NCI-H2029 treated with DMSO at 0.1 percent for 48 hours (cell line): ENCODE measurements at regions not wholly inside any gene's neighbourhood (a gene's known extent, or its start where the extent isn't known, plus 50 kb on each side); places are given as distances from the start of the nearest gene placed in this dataset.

Source experiments
- DNase-seq: peaks from one replicate; lab custom pipeline; 2025; lab: John Stamatoyannopoulos, UW

DNA sequence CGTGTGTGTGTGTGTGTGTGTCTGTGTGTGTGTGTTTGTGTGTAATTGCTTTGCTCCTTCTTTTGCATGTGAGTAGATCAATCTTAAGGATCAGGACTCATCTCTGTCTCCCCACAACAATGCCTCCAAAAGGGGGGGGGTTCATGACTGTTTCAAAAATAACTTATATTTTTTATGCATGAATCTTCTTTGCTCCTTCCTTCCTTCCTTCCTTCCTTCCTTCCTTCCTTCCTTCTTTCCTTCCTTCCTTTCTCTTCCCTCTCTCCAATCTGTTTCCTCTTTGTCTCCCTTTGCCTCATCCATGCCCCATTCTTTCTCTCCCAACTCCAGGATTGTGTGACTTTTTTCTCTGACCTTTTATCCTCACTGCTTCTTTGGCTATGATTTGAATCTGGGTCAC is 126.4 kb upstream of the OSMR start:
- no peak for DNase-seq

- no peak for DNase-seq
Measured at GRCh38 chr5:38719916-38720315, 125.9 kb upstream of the OSMR start.

DNA sequence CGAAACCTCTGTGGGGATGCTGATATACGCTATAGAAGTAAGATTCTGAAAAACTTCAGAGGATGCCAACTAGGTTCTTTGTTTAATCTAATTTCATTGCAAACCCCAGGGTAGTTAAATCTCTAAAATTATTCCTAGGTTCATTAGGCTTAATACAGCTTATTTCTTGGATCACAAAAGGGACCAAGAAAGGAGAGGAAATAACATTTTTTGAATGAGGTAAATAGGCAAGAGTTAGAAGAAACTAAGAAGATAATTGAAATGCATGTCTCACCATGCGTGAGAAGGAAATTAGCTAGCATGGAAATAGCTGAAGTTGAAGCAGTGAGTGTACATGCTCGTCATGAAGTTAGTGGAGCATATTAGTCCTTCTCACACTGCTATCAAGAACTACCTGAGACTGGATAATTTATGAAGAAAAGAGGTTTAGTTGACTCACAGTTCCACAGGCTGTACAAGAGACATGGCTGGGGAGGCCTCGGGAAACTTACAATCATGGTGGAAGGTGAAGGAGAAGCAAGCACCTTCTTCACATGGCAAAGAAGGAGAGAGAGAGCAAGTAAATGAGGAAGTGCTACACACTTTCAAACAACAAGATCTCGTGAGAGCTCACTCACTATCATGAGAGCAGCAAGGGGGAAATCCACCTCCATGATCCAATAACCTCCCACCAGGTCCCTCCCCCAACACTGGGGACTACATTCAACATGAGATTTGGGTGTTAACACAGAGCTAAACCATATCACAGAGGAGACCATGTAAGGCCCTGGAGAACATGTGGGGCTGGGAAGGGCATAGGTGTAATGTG is 125.1 kb upstream of the OSMR start:
- DNase-seq, result no peak

- DNase-seq, result no peak
Measured at GRCh38 chr5:38722918-38723317, 122.9 kb upstream of the OSMR start.

- no peak for DNase-seq
Measured at GRCh38 chr5:38723426-38723825, 122.4 kb upstream of the OSMR start.

GRCh38 chr5:38724301-38725030 is 121.3 kb upstream of the OSMR start:
- DNase-seq, result no peak

GRCh38 chr5:38725371-38725865 is 120.4 kb upstream of the OSMR start:
- DNase-seq, result no peak

DNA sequence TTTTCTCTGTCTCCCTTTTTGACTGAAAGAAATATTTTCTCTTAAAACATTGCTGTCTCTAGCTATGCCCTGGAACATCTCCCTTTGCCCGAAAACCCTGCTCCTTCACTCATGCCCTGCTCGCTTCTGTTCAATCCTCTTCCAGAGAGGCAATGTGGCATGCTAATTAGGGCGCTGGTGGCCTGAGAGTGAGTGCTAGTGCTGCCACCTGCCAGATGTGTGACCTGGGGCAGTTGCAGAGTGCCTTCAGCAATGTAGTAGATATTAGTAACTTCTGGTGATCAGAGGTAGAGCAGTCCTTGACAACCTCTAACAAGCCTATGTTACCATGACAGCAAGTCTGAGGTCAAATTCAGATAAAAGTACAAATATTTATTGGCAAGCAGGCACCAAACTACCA is 119.5 kb upstream of the OSMR start:
- no peak for DNase-seq

GRCh38 chr5:38728029-38728428 is 117.8 kb upstream of the OSMR start:
- no peak for DNase-seq

DNA sequence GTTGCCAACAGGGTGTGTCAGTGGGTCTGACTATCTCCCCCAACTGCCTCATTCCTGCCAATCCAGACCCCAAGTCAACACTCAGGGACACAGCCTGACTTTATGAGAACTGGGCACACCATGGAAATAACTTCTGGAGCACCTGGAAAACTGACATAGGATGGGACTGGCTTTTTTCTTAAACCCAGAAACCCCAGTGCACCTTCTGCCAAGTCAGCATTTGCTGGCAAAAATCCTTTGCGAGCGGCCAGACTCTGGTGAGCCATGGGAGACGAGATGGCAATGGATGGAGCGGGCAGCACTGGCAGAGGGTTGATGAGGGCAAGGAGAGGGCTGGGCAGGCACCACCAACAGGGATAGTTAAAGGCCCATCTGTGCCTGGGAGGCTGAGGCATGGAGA is 114.4 kb upstream of the OSMR start:
- DNase-seq, result no peak

DNA sequence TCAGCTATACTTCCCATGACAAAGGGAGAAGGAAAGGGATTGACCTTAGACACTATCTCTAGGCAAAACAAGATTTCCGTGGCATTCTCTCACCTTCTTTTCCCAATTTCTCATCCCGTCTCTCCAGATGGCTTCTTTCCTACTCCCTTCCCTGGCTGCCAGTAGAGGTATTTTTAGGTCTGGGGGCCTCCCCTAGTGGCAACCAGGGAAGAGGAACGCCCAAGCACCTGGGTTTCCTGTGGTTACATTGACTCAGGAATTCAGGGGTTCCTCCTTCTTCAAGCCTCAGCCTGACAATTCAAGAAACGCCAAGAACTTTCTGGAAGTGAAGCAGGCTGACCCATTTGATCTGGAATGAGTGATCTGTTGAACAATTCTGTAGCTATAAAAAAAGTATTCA is 111.5 kb upstream of the OSMR start:
- DNase-seq, result no peak

GRCh38 chr5:38736089-38736488 is 109.7 kb upstream of the OSMR start:
- no peak for DNase-seq

GRCh38 chr5:38737976-38738375 is 107.8 kb upstream of the OSMR start:
- DNase-seq, result no peak

- peak; percentile 44 for DNase-seq
Measured at GRCh38 chr5:38739011-38739704, 106.7 kb upstream of the OSMR start.

DNA sequence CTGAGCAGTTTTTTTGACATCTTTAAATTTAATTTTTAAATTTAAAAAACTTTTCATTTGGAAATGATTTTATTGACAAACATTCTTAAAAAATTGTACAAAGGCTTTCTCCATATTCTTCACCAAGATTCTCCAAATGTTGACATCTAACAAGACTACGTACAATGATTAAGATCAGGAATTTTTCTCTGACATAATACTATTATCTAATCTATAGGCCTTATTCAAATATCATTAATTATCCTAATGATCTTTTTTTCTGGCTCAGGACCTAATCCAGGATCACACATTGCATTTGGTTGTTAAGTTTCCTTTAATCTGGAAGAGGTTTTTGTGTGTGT is 106.1 kb upstream of the OSMR start:
- no peak for DNase-seq

GRCh38 chr5:38742821-38743220 is 103.0 kb upstream of the OSMR start:
- no peak for DNase-seq

GRCh38 chr5:38743562-38743961 is 102.2 kb upstream of the OSMR start:
- no peak for DNase-seq

GRCh38 chr5:38745836-38746732 is 99.7 kb upstream of the OSMR start:
- no peak for DNase-seq

GRCh38 chr5:38749861-38750260 is 96.0 kb upstream of the OSMR start:
- DNase-seq, result no peak

DNA sequence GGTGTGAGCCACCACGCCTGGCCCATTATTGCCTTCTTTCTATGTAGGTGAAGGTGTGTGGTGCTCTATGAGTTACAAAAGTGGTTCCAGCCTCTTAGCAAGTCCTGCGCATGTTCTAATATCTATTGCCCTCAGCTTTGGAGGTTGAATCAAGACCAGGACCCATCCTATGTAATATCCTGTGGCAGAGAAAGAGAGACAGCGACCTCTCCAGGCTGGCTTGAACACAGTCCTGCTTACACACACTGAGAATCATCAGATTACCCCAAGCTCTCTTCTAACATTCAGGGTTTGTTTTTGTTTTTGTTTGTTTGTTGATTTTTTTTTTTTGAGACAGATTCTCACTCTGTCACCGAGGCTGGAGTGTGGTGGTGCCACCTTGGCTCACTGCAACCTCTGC is 94.7 kb upstream of the OSMR start:
- DNase-seq, result no peak

GRCh38 chr5:38752012-38752536 is 93.7 kb upstream of the OSMR start:
- DNase-seq, result no peak

DNA sequence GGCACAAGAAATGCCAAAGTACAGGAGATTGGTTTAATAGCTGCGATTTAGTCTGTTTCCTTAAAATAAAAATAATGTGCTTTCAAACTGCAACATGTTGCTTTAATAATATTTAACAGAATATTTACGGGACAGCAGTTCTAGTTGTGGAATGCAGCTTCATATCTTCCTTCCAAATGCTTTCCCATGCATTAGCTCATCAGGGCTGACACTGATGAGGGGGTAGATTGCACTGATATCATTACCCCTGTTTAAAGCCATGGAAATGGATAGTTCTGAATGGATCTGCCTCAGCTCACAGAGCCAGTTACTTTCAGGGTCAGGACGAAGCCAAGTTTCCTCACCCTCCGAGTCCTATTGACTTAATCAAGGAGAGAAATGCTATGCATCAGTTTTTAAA is 93.2 kb upstream of the OSMR start:
- DNase-seq, result no peak
